ENCODE measurements at regions not wholly inside any gene's neighbourhood (a gene's known extent, or its start where the extent isn't known, plus 50 kb on each side); places are given as distances from the start of the nearest gene placed in this dataset.

DNA sequence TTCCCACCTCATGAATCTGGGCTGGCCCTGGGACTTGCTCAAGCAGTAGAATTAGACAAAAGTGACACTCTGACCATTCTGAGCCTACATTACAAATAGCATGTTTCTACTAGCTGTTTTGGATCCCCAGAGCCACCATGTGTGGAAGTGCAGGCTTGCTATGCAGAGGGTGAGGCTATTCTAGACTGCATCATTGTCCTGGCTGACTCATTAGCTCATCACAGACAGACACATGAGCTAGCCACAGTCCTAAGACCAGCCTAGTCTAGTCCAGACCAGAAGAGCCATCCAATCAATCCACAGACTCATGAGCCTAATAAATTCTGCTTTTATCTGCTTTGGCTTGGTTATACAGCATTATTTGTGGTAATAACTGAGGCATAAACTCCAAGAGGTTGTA, 351.9 kb downstream of the PRELID2 start:
- intact Hi-C loops (cut with micrococcal nuclease) = no loop called here
- Mint-ChIP-seq H3K9me3 (no peaks in the 10 kb centered on the region), H3K27ac (no peak overlapping the region), H3K4me1 (ENCODE audit: low read depth) (no peaks in the 10 kb centered on the region), H3K27me3 (no peaks in the 10 kb centered on the region), H3K4me3 (no peak overlapping the region), H3K36me3 (no peaks in the 10 kb centered on the region)
- CTCF ChIA-PET = no interaction called here
- DNase-seq = no peak
- POLR2A ChIA-PET = no interaction called here

DNA sequence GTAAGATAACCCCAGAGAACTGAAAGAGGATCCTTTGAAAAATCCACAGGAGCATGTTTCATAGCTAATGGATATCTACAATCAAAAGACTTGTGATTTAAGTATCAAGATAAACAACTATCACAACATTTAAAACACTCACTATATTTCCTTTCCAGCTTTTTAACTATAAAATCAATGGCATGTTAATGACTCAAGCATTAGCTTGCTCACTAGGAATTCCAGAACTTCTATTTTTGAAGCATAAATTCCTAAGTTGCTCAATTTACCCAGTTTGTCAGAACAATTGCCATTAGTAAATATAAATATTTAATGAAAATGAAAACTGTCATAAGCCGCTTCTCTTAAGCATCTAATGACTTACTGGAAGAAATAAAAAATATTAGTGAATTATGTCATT, 355.3 kb downstream of the PRELID2 start:
- H3K27me3 Mint-ChIP-seq = no peaks in the 10 kb centered on the region
- H3K9me3 Mint-ChIP-seq = no peaks in the 10 kb centered on the region
- H3K4me1 Mint-ChIP-seq (ENCODE audit: low read depth) = no peaks in the 10 kb centered on the region
- no peak overlapping the region for H3K27ac Mint-ChIP-seq
- intact Hi-C loops (cut with micrococcal nuclease) = no loop called here
- ChIA-PET CTCF (no interaction called here), POLR2A (no interaction called here)
- H3K4me3 Mint-ChIP-seq = no peak overlapping the region
- no peak for DNase-seq
- H3K36me3 Mint-ChIP-seq = no peaks in the 10 kb centered on the region

DNA sequence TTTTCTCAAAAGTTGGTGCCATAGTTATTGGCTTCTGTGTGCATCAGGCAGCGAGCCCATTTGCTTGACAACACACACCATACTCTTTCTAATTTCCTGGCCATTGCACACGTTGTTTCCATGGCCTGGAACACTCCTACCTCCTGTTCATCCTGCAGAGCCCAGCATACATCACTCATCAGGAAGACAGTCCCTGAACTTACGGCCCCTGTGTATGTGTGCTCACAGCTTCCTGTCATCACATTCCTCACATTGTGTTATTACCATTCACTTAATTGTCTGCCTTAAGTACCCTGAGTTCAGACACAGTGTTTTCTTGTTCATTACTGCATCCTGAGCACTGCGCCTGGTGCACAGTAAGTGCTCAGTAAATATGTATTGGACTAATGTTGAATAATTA, 355.9 kb downstream of the PRELID2 start:
- H3K4me3 Mint-ChIP-seq = no peak overlapping the region
- no peaks in the 10 kb centered on the region for H3K4me1 Mint-ChIP-seq (ENCODE audit: low read depth)
- intact Hi-C loops (cut with micrococcal nuclease) = no loop called here
- no peaks in the 10 kb centered on the region for H3K27me3 Mint-ChIP-seq
- no peaks in the 10 kb centered on the region for H3K36me3 Mint-ChIP-seq
- no peak for DNase-seq
- H3K27ac Mint-ChIP-seq = no peak overlapping the region
- no peaks in the 10 kb centered on the region for H3K9me3 Mint-ChIP-seq
- ChIA-PET CTCF (no interaction called here), POLR2A (no interaction called here)

DNA sequence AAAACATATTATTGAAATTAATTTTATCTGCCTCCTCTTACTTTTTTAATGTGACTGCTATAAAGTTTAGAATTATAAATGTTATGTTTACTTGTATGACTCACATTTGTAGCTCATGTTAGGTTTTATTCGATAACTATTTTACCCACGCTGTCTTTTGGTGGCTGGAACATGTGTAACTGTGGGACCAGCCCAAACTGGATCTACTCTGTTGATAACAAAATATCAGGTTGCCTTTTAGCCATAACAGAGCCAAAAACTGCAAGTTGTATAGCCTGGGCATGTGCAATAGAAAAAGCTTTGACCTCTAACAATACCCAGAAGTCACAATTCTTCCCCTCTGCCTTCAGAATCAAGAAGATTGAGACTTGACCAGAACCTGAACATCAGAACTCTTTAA, 356.5 kb downstream of the PRELID2 start:
- no peaks in the 10 kb centered on the region for H3K36me3 Mint-ChIP-seq
- H3K9me3 Mint-ChIP-seq = no peaks in the 10 kb centered on the region
- ChIA-PET CTCF (no interaction called here), POLR2A (no interaction called here)
- no peak overlapping the region for H3K4me3 Mint-ChIP-seq
- H3K27me3 Mint-ChIP-seq = no peaks in the 10 kb centered on the region
- no peak for DNase-seq
- H3K4me1 Mint-ChIP-seq (ENCODE audit: low read depth) = no peaks in the 10 kb centered on the region
- intact Hi-C loops (cut with micrococcal nuclease) = no loop called here
- no peak overlapping the region for H3K27ac Mint-ChIP-seq

DNA sequence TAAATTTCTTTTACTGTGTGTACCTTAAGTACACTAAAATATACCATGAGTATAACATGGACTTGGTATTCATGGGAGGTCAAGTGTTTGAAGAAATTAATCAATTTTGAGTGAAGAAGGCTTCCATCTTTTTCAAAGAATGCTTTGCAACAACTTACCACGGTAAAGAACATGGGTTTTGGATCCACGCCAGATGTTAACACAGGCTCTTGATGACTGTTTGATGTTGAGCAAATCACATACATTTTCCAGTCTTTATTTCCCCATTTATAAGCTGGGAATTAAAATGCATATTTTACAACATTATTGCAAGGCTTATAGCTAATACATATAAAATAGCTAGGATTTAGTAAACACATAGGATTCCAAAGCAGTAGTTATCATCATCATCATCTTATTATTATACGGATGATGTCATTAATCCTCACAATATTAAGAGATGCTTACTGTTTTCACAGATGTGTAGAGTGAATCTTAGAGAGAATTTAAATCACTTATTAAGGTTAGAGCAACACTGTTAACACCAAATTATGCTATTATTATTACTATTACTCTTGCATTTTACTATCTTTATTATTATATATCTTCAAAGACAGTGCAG, 362.0 kb downstream of the PRELID2 start:
- no peaks in the 10 kb centered on the region for H3K27me3 Mint-ChIP-seq
- intact Hi-C loops (cut with micrococcal nuclease) = no loop called here
- ChIA-PET CTCF (no interaction called here), POLR2A (no interaction called here)
- no peak overlapping the region for H3K4me3 Mint-ChIP-seq
- no peaks in the 10 kb centered on the region for H3K4me1 Mint-ChIP-seq (ENCODE audit: low read depth)
- H3K9me3 Mint-ChIP-seq = peaks cover 5% of the 10 kb centered on the region
- no peak for DNase-seq
- H3K27ac Mint-ChIP-seq = no peak overlapping the region
- H3K36me3 Mint-ChIP-seq = no peaks in the 10 kb centered on the region

DNA sequence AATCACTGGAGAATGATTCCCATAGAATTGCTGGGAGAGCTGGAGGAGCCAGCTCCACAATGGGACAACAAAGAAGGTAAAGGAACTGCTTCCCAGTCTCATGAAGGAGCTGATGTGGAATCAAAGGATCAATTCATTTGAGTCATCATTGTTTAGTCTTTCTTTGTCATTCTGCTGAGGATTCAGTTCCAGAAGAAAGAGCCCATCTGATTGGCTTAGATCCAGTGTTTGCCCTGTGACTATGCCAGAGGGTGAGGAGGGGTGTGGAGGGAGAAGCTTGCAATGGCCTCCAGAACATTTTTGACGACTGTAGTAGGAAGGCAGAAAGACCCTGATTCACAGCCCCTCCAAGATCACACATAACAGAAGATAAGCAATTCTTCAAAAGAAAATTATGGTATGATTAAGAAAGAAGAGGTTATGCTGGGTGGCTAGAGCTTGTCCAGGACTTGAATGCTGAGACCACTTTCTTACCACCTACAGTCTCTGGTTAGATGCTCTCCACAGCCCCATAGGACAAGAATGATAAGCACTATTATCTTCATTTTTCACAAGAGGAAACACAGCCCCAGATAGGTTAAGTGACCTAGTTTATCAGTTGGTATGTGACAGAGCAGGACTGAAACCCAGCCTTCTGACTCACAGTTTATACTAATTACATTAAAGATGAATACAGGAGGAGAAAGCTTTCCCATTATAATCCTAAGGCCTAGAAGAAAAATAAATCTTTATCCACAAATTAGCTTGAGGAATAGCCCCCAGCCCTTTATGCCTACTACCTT, 363.1 kb downstream of the PRELID2 start:
- Mint-ChIP-seq H3K27me3 (no peaks in the 10 kb centered on the region), H3K4me3 (no peak overlapping the region), H3K27ac (no peak overlapping the region), H3K9me3 (peaks cover 5% of the 10 kb centered on the region), H3K36me3 (no peaks in the 10 kb centered on the region), H3K4me1 (ENCODE audit: low read depth) (no peaks in the 10 kb centered on the region)
- no peak for DNase-seq
- intact Hi-C loops (cut with micrococcal nuclease) = no loop called here
- ChIA-PET CTCF (no interaction called here), POLR2A (no interaction called here)

DNA sequence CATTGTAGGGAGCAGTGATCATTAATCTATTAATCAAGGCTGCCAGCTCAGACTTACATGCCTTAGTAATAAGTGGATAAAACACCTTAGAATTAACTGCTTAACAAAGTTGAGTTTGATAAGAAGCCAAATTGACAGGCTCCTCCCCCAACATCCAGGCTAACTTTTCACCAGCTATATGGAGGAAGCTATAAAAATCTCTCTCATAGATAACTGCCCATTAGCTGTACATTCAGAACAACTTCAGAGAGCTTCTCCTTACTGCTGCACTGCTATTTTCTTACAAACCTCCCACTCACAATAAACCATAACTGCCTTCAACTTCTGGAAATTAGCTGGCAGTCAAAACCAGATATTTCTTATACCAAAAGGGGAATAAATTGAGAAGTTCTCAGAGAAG, 364.1 kb downstream of the PRELID2 start:
- Mint-ChIP-seq H3K9me3 (peaks cover 5% of the 10 kb centered on the region), H3K36me3 (no peaks in the 10 kb centered on the region), H3K27me3 (no peaks in the 10 kb centered on the region), H3K4me3 (no peak overlapping the region), H3K27ac (no peak overlapping the region), H3K4me1 (ENCODE audit: low read depth) (no peaks in the 10 kb centered on the region)
- DNase-seq = no peak
- ChIA-PET POLR2A (no interaction called here), CTCF (no interaction called here)
- intact Hi-C loops (cut with micrococcal nuclease) = no loop called here

DNA sequence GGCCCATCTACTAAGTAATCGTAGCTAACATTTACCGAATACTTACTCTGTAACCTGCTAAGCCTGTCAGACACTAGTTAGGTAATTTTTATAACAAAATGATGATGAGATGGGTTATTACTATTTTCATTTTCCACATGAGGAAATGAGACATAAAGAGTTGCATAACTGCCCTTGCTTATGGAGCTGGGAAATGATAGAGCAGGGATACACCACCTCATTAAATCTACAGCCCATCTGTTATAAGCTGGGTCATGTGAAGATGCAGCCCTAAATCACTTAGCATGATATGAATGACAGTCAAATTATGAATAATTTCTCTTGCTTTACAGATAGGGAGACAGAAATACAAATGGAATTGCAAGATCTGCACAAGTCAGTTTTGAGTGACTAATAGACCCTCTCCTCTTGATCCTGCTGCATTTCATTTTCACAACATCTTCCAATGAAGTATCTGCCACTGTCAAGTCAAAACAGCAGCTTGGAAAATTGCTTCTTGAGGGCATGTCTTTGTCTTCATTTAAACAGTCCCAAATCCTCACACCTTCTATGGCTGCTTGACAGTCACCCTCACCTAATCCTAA, 364.7 kb downstream of the PRELID2 start:
- POLR2A ChIA-PET = no interaction called here
- no peaks in the 10 kb centered on the region for H3K36me3 Mint-ChIP-seq
- no peaks in the 10 kb centered on the region for H3K4me1 Mint-ChIP-seq (ENCODE audit: low read depth)
- CTCF ChIA-PET = no interaction called here
- H3K9me3 Mint-ChIP-seq = peaks cover 5% of the 10 kb centered on the region
- H3K27ac Mint-ChIP-seq = no peak overlapping the region
- H3K27me3 Mint-ChIP-seq = no peaks in the 10 kb centered on the region
- H3K4me3 Mint-ChIP-seq = no peak overlapping the region
- intact Hi-C loops (cut with micrococcal nuclease) = no loop called here
- DNase-seq = no peak

DNA sequence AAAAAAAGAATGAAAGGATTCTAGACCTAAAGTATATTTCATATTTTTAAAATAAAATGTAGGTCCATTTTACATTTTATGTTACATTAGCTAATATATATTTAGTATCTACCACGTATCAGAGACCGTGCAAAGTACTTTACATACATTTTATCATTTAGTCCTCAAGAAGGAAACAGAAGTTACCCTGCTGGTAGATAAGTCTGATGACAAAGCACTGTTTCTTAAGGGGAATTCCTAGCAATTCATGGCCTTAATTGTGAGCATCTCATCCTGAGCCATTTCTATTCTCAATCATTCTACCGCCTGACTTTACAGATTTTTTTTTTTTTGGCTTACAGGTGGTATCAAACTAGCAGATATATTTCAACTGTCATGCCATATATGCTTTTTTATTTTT, 367.7 kb downstream of the PRELID2 start:
- peaks cover 8% of the 10 kb centered on the region for H3K9me3 Mint-ChIP-seq
- intact Hi-C loops (cut with micrococcal nuclease) = no loop called here
- no peak for DNase-seq
- no peaks in the 10 kb centered on the region for H3K27me3 Mint-ChIP-seq
- H3K27ac Mint-ChIP-seq = no peak overlapping the region
- no peaks in the 10 kb centered on the region for H3K36me3 Mint-ChIP-seq
- H3K4me1 Mint-ChIP-seq (ENCODE audit: low read depth) = no peaks in the 10 kb centered on the region
- ChIA-PET CTCF (no interaction called here), POLR2A (no interaction called here)
- no peak overlapping the region for H3K4me3 Mint-ChIP-seq

DNA sequence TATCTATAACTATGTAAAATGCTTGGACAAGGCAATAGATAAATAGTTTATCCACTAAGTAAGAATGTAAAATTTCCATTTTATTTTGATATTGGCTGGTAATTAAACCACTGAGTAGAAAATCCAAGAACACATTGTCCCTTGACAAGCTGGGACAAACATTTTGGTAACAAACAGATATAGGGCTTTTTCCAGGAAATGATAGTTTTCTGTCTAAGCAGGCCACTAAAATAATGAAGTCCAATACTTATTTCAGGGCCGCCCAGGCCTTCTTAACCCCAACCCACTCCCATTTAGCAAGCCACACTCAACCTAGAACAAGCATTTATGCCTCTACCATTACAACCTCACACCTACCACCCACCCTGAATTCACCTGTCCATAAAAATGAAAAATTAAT, 368.6 kb downstream of the PRELID2 start:
- H3K9me3 Mint-ChIP-seq = peaks cover 9% of the 10 kb centered on the region
- no peaks in the 10 kb centered on the region for H3K36me3 Mint-ChIP-seq
- no peak for DNase-seq
- CTCF ChIA-PET = no interaction called here
- intact Hi-C loops (cut with micrococcal nuclease) = no loop called here
- no peaks in the 10 kb centered on the region for H3K4me1 Mint-ChIP-seq (ENCODE audit: low read depth)
- no peak overlapping the region for H3K27ac Mint-ChIP-seq
- no peak overlapping the region for H3K4me3 Mint-ChIP-seq
- H3K27me3 Mint-ChIP-seq = no peaks in the 10 kb centered on the region
- POLR2A ChIA-PET = no interaction called here

DNA sequence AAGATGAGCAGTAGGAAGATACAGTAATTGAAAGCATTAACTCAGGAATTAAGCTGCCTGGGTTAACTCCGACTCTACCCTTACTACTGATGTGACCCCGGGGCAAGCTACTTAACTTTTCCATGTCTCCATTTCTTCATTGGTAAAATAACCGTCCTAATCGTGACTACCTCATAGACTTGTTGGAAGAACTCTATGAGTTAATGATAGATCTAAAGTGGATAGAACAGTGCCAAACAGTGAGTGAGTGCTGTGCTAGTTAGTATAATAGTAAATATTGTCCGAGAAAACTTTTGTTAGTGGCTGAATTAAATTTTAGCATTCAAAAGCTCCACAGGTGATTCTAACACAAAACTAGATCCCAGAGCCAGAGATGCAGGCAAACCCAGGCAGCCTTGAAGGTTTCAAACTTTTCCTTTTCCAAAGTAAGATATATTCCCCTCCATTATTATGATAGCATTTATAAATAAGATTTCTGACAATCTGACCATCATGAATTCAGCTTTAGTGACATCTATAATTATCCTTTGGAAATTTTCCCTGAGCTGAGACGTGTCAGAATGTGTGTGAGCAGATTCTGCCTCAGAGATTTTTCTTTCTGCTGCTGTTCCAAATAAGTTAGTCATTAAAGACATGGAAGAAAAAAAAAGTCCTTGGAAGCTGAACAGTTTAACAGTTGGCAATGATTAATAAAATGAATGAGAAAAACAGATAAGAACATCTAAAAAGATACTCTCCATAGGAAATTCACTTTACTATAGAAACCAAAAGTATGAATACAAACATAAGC, 369.5 kb downstream of the PRELID2 start:
- H3K4me1 Mint-ChIP-seq (ENCODE audit: low read depth) = no peaks in the 10 kb centered on the region
- no peaks in the 10 kb centered on the region for H3K36me3 Mint-ChIP-seq
- H3K27me3 Mint-ChIP-seq = no peaks in the 10 kb centered on the region
- ChIA-PET CTCF (no interaction called here), POLR2A (no interaction called here)
- H3K27ac Mint-ChIP-seq = no peak overlapping the region
- H3K4me3 Mint-ChIP-seq = no peak overlapping the region
- DNase-seq = no peak
- peaks cover 9% of the 10 kb centered on the region for H3K9me3 Mint-ChIP-seq
- intact Hi-C loops (cut with micrococcal nuclease) = no loop called here

DNA sequence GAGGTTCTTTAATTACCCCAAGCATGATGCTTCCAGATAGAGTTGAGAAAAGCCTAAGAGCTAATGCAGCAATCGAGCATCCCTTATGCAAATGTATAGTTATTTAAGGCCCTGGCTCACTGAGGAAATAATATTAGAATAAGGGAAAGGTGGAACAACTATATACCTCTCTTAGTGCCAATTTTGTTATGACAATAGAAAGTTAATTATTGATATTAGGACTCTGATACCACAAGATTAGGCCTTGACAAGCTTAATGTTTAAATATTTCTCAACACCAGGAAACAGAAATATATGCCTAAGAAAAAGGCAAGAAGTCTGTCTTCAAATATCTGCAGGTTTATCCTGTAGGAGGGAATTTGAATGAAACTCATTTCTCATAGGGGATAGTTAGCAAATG, 371.0 kb downstream of the PRELID2 start:
- H3K4me1 Mint-ChIP-seq (ENCODE audit: low read depth) = no peaks in the 10 kb centered on the region
- intact Hi-C loops (cut with micrococcal nuclease) = no loop called here
- H3K27ac Mint-ChIP-seq = no peak overlapping the region
- H3K36me3 Mint-ChIP-seq = no peaks in the 10 kb centered on the region
- ChIA-PET CTCF (no interaction called here), POLR2A (no interaction called here)
- DNase-seq = no peak
- H3K9me3 Mint-ChIP-seq = peaks cover 6% of the 10 kb centered on the region
- no peak overlapping the region for H3K4me3 Mint-ChIP-seq
- no peaks in the 10 kb centered on the region for H3K27me3 Mint-ChIP-seq

DNA sequence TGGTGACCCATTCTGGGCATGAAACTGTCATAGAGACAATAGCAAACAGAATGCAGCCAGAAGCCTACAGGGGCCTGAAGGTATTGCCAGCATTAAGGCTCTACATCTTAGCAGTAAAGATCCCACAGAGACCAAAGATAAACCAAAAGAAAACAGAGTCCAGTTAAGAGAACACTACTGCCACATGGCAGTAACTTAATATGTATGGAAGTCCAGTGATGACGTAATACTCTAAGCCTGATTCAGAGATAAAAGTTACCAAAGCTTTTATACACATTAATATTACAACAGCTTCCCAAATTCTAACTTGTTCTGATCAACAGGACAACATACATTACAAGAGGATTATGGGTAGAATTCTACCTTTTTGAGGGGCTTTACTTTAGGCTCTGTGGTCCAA, 371.5 kb downstream of the PRELID2 start:
- Mint-ChIP-seq H3K9me3 (peaks cover 6% of the 10 kb centered on the region), H3K4me1 (ENCODE audit: low read depth) (no peaks in the 10 kb centered on the region), H3K4me3 (no peak overlapping the region), H3K27ac (no peak overlapping the region), H3K27me3 (no peaks in the 10 kb centered on the region), H3K36me3 (no peaks in the 10 kb centered on the region)
- no peak for DNase-seq
- ChIA-PET CTCF (no interaction called here), POLR2A (no interaction called here)
- intact Hi-C loops (cut with micrococcal nuclease) = no loop called here

Measured in activated CD4-positive, alpha-beta memory T cell treated with anti-CD3 and anti-CD28 coated beads for 36 hours (primary cell).